GM19043 (cell line): ENCODE measurements at regions not wholly inside any gene's neighbourhood (a gene's known extent, or its start where the extent isn't known, plus 50 kb on each side); places are given as distances from the start of the nearest gene placed in this dataset.

Experiments used
- ATAC-seq: cut with Tn5 transposase; IDR thresholded peaks from one replicate; pipeline ENCODE4 v1.9.1; 2021; ENCODE audit warnings: low read depth; ENCODE audit not compliant: unreplicated experiment

- no peak for ATAC-seq
Observed at GRCh38 chr3:67828486-67829010, 174.1 kb upstream of the SUCLG2 start.

DNA sequence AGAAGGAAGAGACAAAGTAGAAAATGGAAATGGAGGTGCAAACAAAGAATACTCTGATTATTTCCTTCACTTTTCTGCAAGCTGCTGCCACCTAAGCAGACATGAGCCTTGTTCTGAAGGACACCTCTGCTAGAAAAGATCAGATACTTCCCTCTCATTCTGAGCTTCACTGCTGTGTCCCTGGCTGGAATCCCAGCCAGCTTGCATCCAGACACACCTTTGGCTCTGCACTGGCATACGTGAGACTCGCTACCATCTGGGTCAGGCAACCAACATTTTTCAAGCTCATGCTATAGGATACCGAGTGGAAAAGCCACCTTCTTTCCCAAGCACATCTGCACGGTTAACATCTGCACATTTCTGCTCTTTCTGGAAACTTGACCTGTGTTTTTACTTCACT, 166.7 kb upstream of the SUCLG2 start:
- no peak for ATAC-seq

- no peak for ATAC-seq
Observed at GRCh38 chr3:67819447-67819846, 165.0 kb upstream of the SUCLG2 start.

DNA sequence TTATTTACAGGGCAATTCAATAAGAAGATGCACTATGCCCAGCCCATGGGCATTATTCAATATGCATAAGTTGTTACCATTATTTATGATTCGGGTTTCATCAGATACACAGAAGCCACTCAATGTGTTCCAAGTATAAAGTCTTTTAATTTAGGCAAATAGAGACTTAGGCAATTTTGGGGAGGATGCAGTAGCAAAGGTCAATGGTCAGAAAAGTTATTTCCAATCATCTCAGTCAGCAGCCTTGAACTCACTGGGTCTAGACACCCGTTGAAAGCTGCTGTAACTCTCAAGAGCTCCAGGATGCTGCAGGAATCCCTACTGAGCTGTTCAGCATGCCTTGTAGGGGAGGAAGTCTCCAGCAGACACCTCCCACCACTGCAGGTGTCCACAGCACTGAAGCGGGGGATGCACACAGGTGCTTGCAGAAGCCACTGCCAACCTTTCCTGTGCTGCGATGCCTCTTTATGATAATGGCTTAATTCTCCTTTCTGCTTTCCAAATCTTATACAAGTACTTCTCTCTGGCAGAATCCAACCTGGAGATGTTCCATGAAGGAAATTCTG, 155.0 kb upstream of the SUCLG2 start:
- no peak for ATAC-seq

DNA sequence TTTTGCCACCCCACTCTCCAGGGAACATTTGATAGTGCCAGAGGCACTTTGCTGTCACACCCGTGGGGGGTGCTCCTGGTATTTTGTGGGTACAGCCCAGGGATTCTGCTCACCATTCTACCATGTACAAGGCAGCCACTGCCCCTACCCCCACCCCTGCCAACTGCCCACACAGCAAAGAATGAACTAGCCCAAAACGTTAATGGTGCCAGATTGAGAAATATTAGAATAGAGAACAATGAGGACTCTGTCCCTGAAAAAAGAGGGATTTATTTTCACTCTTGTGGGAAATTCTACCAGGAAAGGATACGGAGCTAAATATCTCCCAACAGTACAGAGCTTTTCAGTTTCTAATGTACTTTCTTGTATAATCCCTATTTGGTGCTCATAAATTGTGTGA, 154.5 kb upstream of the SUCLG2 start:
- ATAC-seq = no peak

GRCh38 chr3:67804578-67804977, 150.2 kb upstream of the SUCLG2 start:
- no peak for ATAC-seq

DNA sequence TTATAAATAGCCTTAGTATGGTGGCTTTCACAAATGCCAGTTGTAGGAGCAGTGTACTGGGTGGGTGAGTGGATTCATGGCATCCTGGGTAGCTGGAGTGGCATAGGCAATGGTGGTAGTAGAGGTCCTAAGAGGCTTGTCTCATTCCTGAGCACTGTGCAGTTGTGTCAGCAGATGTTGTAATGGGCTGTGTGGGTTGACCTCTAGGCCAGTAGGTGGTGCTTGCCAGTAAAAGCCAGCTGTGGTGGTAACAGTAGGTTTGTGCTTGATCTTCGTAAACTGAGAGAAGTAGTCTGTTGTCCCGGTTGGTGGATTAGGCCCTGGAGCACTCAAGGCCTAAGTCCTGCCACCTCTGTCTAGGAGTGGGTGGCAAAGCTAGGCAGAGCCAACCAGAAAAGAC, 149.7 kb upstream of the SUCLG2 start:
- ATAC-seq = no peak

DNA sequence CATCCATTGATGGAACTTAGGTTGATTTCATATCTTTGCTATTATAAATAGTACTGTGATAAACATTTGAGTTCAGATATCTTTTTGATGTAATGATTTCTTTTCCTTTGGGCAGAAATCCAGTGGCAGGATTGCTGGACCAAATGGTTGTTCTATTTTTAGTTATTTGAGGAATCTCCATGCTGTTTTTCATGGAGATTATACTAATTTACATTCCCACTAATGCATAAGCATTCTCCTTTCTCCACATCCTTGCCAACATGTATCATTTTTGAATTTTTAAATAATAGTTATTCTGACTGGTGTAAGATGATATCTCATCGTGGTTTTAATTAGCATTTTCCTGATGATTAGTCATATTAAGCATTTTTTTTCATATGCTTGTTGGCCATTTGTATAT, 144.0 kb upstream of the SUCLG2 start:
- ATAC-seq = no peak

DNA sequence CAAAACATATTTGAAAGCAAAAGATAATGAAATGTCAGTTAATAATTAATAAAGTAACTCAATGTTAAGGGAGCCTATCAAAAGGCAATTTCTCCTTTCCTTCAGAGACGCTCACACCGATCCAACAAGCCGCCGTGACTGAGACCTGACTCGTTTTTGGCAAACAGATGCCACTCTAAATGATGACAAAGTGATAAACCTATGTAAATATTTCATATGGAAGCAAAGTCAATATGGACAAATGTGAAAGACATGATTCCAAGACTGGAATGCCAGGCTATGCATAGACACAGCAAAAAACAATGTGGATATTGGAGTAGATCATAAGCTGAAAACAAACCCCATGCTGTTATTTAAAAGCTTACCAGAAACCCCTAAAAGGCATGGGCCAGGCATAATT, 137.2 kb upstream of the SUCLG2 start:
- no peak for ATAC-seq

DNA sequence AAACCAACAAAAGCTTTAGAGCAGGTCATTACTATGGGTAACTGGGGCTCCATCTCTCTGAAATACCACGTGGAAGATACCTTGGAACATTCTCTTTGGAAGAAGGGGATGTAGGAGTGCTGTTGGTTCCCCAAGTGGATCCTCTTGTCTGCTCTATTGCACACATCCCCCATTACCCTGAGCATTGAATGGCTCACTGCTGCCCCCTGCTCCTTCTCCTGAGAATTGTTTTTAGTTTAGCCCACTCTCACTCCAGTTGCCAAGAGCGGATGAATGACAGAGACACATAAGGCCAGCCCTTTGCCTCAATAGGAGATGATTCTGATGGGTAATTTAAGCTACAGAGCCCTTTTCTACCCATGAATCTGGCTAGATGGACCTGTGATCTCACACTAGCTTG, 135.6 kb upstream of the SUCLG2 start:
- peak; percentile 93 for ATAC-seq

DNA sequence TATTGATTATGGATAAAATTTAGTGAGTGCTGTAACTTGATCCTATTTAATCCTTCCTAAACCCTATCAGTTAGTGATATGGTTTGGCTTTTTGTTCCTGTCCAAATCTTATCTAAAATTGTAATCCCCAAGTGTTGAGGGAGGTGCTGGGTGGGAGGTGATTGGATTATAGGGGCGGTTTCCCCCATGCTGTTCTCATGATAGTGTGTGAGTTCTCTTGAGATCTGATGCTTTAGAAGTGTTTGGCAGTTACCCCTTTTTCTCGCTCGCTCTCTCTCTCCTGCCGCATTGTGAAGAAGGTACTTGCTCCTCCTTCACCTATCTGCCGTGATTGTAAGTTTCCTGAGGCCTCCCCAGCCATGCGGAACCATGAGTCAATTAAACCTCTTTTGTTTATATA, 134.0 kb upstream of the SUCLG2 start:
- no peak for ATAC-seq

GRCh38 chr3:67783281-67784250, 129.2 kb upstream of the SUCLG2 start:
- no peak for ATAC-seq

DNA sequence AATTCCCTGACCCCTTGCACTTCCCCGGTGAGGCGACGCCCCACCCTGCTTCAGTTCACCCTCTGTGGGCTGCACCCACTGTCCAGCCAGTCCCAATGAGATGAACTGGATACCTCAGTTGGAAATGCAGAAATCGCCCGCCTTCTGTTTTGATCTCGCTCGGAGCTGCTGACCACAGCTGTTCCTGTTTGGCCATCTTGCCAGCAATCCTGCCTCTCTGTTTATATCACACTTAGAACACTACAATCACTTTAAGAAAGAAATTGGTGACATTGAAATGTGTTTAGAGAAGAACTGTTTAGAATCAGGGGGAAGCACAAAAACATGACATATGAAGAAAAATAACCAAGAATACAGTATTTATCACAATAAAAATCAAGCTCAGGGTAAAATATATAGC, 127.5 kb upstream of the SUCLG2 start:
- no peak for ATAC-seq

GRCh38 chr3:67781218-67781617, 126.8 kb upstream of the SUCLG2 start:
- ATAC-seq = no peak

DNA sequence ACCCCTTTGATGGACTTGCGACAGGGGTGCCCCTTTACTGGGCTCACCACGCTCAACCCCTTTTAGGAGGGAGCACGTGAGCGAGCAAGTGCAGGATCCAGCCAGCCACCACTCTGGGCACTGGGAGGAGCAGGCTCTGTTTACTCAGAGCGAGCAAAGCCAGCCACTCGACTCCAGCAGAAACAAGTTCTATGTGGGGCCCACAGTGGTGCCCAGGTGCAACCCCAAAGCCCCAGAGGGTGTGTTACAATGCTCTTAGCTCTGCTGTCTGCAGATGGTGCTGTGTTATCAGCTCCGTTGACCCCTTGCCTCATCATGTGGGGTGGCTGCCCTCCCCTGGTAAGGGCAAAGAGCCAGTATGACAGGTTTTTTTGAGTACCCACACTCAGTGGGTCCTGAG, 120.3 kb upstream of the SUCLG2 start:
- ATAC-seq = no peak

GRCh38 chr3:67765575-67765974, 111.2 kb upstream of the SUCLG2 start:
- ATAC-seq = no peak

- ATAC-seq = no peak
Observed at GRCh38 chr3:67745296-67745695, 90.9 kb upstream of the SUCLG2 start.

GRCh38 chr3:67744699-67745098, 90.3 kb upstream of the SUCLG2 start:
- no peak for ATAC-seq

GRCh38 chr3:67739851-67740250, 85.4 kb upstream of the SUCLG2 start:
- ATAC-seq = no peak

DNA sequence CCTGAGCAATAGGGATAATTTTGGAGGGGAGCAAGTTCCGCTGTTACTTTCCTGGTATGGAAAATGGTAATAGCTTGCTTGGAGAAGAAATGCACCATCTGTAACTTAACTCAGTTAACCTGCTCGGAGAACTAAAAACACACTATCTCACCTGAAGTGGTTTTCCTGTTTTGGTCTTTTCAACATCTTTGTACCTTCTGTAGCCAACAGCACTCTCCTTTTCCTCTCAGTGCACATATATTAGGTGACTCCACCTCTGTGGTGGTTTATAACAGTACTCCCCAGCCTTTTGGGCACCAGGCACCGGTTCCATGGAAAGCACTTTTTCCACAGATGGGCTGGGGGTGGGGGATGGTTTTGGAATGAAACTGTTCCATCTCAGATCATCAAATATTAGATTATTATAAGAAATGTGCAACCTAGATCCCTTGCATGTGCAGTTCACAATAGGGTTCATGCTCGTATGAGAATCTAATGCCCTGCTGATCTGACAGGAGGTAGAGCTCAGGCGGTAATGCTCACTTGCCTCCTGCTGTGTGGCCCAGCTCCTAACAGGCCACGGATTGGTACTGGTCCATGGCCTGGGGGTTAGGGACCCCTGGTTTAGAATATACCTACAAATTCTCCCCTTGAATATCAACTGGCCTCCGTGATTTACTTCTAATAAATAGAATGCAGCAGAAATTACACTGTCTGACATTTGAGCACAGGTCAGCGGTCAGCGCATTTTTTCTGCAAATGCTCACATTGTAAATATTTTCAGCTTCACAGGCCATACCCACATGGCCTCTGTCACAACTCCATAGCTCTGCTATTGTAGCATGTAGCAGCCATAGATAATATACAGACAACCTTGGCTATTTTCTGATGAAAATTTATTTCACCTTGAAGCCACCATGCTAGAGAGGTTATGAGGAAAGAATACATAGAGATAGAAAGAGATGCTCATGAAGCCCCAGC, 83.8 kb upstream of the SUCLG2 start:
- ATAC-seq = no peak

- no peak for ATAC-seq
Observed at GRCh38 chr3:67737140-67737539, 82.7 kb upstream of the SUCLG2 start.
